ENCODE measurements at regions not wholly inside any gene's neighbourhood (a gene's known extent, or its start where the extent isn't known, plus 50 kb on each side); places are given as distances from the start of the nearest gene placed in this dataset.
"Not testable (repeated sequence)": the region's sequence is repeated elsewhere in the genome, so short reads cannot be mapped to it uniquely, and the experiment has no call there.

GRCh38 chrX:150167482-150168324 is 195.4 kb upstream of the MAMLD1 start:
- DNase-seq = no peak

GRCh38 chrX:150182161-150182560 is 181.0 kb upstream of the MAMLD1 start:
- no peak for DNase-seq

GRCh38 chrX:150184491-150184890 is 178.6 kb upstream of the MAMLD1 start:
- DNase-seq = no peak

GRCh38 chrX:150185766-150186165 is 177.4 kb upstream of the MAMLD1 start:
- no peak for DNase-seq

GRCh38 chrX:150192816-150193215 is 170.3 kb upstream of the MAMLD1 start:
- DNase-seq = no peak

GRCh38 chrX:150196285-150196684 is 166.8 kb upstream of the MAMLD1 start:
- DNase-seq = no peak

- DNase-seq = no peak
These were observed 165.7 kb upstream of the MAMLD1 start for GRCh38 chrX:150197388-150197787.

- DNase-seq = no peak
These were observed 164.3 kb upstream of the MAMLD1 start for GRCh38 chrX:150198776-150199175.

- no peak for DNase-seq
These were observed 163.9 kb upstream of the MAMLD1 start for GRCh38 chrX:150199181-150199580.

GRCh38 chrX:150199803-150200202 is 163.3 kb upstream of the MAMLD1 start:
- no peak for DNase-seq

GRCh38 chrX:150200361-150200760 is 162.8 kb upstream of the MAMLD1 start:
- no peak for DNase-seq

- peak; percentile 75 to 93 for DNase-seq
These were observed 162.3 kb upstream of the MAMLD1 start for GRCh38 chrX:150200820-150201287.

GRCh38 chrX:150201391-150201790 is 161.7 kb upstream of the MAMLD1 start:
- DNase-seq = no peak

GRCh38 chrX:150201841-150202240 is 161.3 kb upstream of the MAMLD1 start:
- no peak for DNase-seq

- DNase-seq = peak; percentile 64 to 84
These were observed 160.4 kb upstream of the MAMLD1 start for GRCh38 chrX:150202641-150203247.

- DNase-seq = peak; percentile 53 to 76
These were observed 159.9 kb upstream of the MAMLD1 start for GRCh38 chrX:150203248-150203645.

- no peak for DNase-seq
These were observed 158.1 kb upstream of the MAMLD1 start for GRCh38 chrX:150205011-150205410.

GRCh38 chrX:150207733-150208132 is 155.4 kb upstream of the MAMLD1 start:
- no peak for DNase-seq

GRCh38 chrX:150211988-150212387 is 151.1 kb upstream of the MAMLD1 start:
- DNase-seq = no peak

GRCh38 chrX:150212672-150213480 is 150.2 kb upstream of the MAMLD1 start:
- DNase-seq = no peak

GRCh38 chrX:150213481-150214030 is 149.6 kb upstream of the MAMLD1 start:
- no peak for DNase-seq

- not testable (repeated sequence) for DNase-seq
These were observed 147.1 kb upstream of the MAMLD1 start for GRCh38 chrX:150216000-150216399.

- DNase-seq = no peak
These were observed 146.4 kb upstream of the MAMLD1 start for GRCh38 chrX:150216716-150217115.
